Ovary (tissue), 3 donors: ENCODE measurements at regions not wholly inside any gene's neighbourhood (a gene's known extent, or its start where the extent isn't known, plus 50 kb on each side); places are given as distances from the start of the nearest gene placed in this dataset.

Experiments used
- CTCF ChIP-seq, 3 donors: fragments of 450-650 bp in 2 of 3; fragments of 200-600 bp in 1 of 3; IDR thresholded peaks; one replicate each; pipeline versions ENCODE4 v1.5.1 to v1.8.0; 2016 to 2022; ENCODE audit warnings: antibody characterized with exemption in 3 of 3, mild to moderate bottlenecking in 1 of 3
- EP300 ChIP-seq: sonication (generic); formaldehyde crosslinking; IDR thresholded peaks from one replicate; pipeline ENCODE4 v1.6.1; 2017; ENCODE audit warnings: antibody characterized with exemption
- POLR2A ChIP-seq: fragments of 450-650 bp; IDR thresholded peaks from one replicate; pipeline ENCODE4 v1.6.1; 2017; ENCODE audit warnings: antibody characterized with exemption, mild to moderate bottlenecking, moderate library complexity
- donor health status: DM: no; HTN: no; CAD: no.

GRCh38 chr18:47547539-47548202 is 296.2 kb upstream of the SKOR2 start:
- no peak for TF ChIP-seq CTCF (IDR thresholded peaks at IDR 0.05)
- no peak for TF ChIP-seq POLR2A
- no peak for TF ChIP-seq EP300
